ENCODE measurements at regions not wholly inside any gene's neighbourhood (a gene's known extent, or its start where the extent isn't known, plus 50 kb on each side); places are given as distances from the start of the nearest gene placed in this dataset.

DNA sequence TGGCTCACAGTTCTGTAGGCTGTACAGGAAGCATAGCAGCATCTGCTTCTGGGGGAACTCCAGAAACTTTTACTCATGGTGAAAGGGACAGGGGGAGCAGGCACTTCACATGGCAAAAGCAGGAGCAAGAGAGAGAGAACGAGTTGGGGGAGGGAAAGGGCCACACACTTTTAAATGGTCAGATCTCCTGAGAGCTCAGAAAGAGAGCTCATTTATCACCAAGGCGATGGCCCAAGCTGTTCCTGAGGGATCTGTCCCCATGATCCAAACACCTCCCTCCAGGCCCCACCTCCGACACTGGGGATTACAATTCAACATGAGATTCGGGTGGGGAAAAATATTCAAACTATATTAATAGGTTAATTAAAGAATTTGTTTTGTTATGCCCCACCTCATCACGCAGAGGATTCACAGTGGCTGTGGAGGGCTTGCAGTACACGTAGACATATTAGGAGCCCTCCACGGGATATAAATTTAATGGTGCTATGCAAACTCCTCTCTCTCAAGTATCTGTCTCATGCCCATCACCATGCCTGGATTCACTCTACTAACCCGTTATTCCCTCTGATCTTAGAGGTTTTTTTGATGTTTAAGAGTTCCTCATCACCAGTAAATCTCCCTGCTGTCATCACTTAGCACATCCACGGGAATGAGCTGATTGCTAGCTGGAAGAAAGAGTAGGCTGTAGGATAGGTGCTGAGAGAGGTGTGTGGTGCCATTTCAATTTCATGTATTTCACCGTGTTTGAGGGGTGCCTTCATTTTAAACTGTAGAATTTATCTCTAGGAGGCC, 84.5 kb upstream of the ARHGAP28 start:
- Histone ChIP-seq H3K27ac (ENCODE audit: low read depth, low read length) (no peak overlapping the region), H3K4me1 (ENCODE audit: control insufficient read depth in 1 of 2, insufficient read depth in 2 of 2, low read length in 2 of 2) (no peaks in the 10 kb centered on the region), H3K79me2 (ENCODE audit: insufficient read depth, low read length) (no peaks in the 10 kb centered on the region), H3K9me2 (ENCODE audit: insufficient read depth) (no peaks in the 10 kb centered on the region), H3K4me3 (replicated peaks in 1 of 2; ENCODE audit: low read depth in 1 of 2, low read length in 2 of 2) (no peak overlapping the region), H3K36me3 (ENCODE audit: control insufficient read depth in 1 of 2, insufficient read depth in 2 of 2, low read length in 2 of 2) (no peaks in the 10 kb centered on the region), H3K4me2 (ENCODE audit: low read length) (no peak overlapping the region), H3K9me3 (ENCODE audit: control insufficient read depth in 1 of 2, insufficient read depth in 1 of 2, low read depth in 1 of 2, low read length in 2 of 2) (peaks cover 17 to 31% of the 10 kb centered on the region in 2 experiments; a peak in 2 of 4 replicates), H3K9ac (ENCODE audit: low read length) (no peak overlapping the region), H2AFZ (ENCODE audit: low read depth, low read length, poor library complexity, severe bottlenecking) (no peak overlapping the region), H3K27me3 (ENCODE audit: insufficient read depth, low read length) (no peaks in the 10 kb centered on the region), H4K20me1 (ENCODE audit: insufficient read depth) (no peaks in the 10 kb centered on the region)
- CTCF ChIA-PET = no interaction called here
- ATAC-seq (no peak), DNase-seq (ENCODE audit: low read depth, low spot score) (no peak)
- POLR2A ChIA-PET = no interaction called here
- BruUV-seq (replicated peaks) = no TSS peak
- intact Hi-C loops (cut with micrococcal nuclease) = no loop called here
- RAD21 ChIA-PET (ENCODE audit: low non-redundant PET in 1 of 2, low total read pairs in 2 of 2, uncharacterized antibody in 2 of 2, unreplicated experiment in 2 of 2) = no interaction called here
- TF ChIP-seq JUND (IDR thresholded peaks at IDR 0.05) (no peak), EZH2phosphoT487 (IDR thresholded peaks at IDR 0.05; ENCODE audit: borderline replicate concordance) (no peak), RAD21 (IDR thresholded peaks at IDR 0.05; ENCODE audit: low read depth) (no peak), REST (IDR thresholded peaks at IDR 0.05; ENCODE audit: low read depth) (no peak), ELF1 (IDR thresholded peaks at IDR 0.05; ENCODE audit: borderline replicate concordance, low read depth) (no peak), SRF (IDR thresholded peaks at IDR 0.05; ENCODE audit: low read depth) (no peak), SP1 (IDR thresholded peaks at IDR 0.05; ENCODE audit: low read depth) (no peak), FOSL1 (IDR thresholded peaks at IDR 0.05; ENCODE audit: low read depth) (no peak), TCF7L2 (IDR thresholded peaks at IDR 0.05; ENCODE audit: borderline replicate concordance, extremely low read depth, insufficient read depth, insufficient read length) (no peak), ZBTB33 (IDR thresholded peaks at IDR 0.05; ENCODE audit: extremely low read depth, insufficient replicate concordance, low read length) (no peak), POLR2A (IDR thresholded peaks at IDR 0.05; ENCODE audit: borderline replicate concordance, extremely low read depth, insufficient read depth, insufficient read length) (no peak)
- TF ChIP-seq, protein P1, sequence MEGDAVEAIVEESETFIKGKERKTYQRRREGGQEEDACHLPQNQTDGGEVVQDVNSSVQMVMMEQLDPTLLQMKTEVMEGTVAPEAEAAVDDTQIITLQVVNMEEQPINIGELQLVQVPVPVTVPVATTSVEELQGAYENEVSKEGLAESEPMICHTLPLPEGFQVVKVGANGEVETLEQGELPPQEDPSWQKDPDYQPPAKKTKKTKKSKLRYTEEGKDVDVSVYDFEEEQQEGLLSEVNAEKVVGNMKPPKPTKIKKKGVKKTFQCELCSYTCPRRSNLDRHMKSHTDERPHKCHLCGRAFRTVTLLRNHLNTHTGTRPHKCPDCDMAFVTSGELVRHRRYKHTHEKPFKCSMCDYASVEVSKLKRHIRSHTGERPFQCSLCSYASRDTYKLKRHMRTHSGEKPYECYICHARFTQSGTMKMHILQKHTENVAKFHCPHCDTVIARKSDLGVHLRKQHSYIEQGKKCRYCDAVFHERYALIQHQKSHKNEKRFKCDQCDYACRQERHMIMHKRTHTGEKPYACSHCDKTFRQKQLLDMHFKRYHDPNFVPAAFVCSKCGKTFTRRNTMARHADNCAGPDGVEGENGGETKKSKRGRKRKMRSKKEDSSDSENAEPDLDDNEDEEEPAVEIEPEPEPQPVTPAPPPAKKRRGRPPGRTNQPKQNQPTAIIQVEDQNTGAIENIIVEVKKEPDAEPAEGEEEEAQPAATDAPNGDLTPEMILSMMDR (IDR thresholded peaks at IDR 0.05 in 2 of 3, conservative IDR thresholded peaks at IDR 0.05 in 1 of 3; ENCODE audit: borderline replicate concordance in 1 of 3, insufficient read depth in 1 of 3, low read depth in 2 of 3, low read length in 2 of 3) = no peak
